Astrocyte of the spinal cord (primary cell): ENCODE measurements at regions not wholly inside any gene's neighbourhood (a gene's known extent, or its start where the extent isn't known, plus 50 kb on each side); places are given as distances from the start of the nearest gene placed in this dataset.
A peak's percentile ranks its signal among the peaks of the same experiment; 100 is the strongest.

Experiments used
- DNase-seq: peaks from one replicate; pipeline ENCODE4 v3.0.0; 2011; ENCODE audit warnings: low read depth, low spot score
- H3K4me3 ChIP-seq: 2 replicates; pipeline ENCODE4 v1.5.1; 2011; ENCODE audit warnings: low read depth, mild to moderate bottlenecking, low read length, moderate library complexity
- CTCF ChIP-seq: IDR thresholded peaks from 2 replicates; pipeline ENCODE4 v1.5.1; 2012; ENCODE audit warnings: low read depth, mild to moderate bottlenecking, low read length, inconsistent platforms
- in situ Hi-C: cut with HindIII; loops from 2 replicates; pipeline ENCODE4 v1.10.0; 2017; ENCODE audit warnings: low sequenced_read_pairs

GRCh38 chr10:111278266-111278665 lies 201.4 kb downstream of the ADRA2A start:
- no peak for DNase-seq
- no peak overlapping the region for H3K4me3 ChIP-seq
- TF ChIP-seq CTCF = no peak
- in situ Hi-C loops = no loop called here

DNA sequence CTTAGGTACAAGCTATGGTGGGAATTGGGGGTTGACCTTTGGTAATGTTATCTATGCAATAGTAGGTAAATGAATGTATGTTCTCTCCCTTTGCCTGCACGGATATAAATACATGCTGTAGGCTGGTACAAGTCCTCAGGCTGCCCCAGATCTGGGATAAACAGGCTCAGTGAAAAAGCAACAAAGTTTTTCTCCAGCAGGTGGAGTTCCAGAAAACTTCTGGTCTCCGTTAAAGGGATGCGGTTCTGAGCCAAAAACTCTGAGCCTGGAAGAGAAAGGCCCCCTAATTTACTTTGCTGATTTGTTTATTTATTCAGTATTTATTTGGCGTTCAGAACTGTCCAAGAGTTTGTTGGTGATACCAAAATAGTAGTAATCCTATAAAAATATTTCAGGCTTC lies 204.7 kb downstream of the ADRA2A start:
- no peak for TF ChIP-seq CTCF
- DNase-seq = no peak
- no peak overlapping the region for H3K4me3 ChIP-seq
- in situ Hi-C loops = no loop called here

DNA sequence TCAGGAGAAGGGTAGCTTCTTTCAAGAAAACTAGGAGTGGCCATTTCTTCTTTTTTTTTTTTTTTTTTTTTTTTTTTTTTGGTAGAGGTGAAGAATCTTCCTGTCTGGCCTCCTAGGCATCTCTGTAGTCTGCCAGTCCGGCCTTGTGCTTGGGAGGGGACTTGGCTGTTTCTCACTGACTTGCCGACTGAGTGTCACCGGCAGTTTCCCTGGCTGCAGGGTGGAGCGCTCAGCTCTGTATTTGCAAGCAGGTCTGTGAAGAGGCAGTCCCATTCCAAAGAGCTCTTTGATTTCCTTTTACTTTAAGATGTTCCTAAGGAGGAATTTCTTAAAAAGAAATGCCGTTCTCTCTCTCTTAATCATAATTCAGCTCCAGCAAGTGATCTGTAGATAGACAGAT lies 212.6 kb downstream of the ADRA2A start:
- no peak overlapping the region for H3K4me3 ChIP-seq
- in situ Hi-C loops = no loop called here
- DNase-seq = no peak
- TF ChIP-seq CTCF = no peak

- TF ChIP-seq CTCF = no peak
Measured at GRCh38 chr10:111290649-111291048, 213.8 kb downstream of the ADRA2A start.

GRCh38 chr10:111295788-111296187 lies 219.0 kb downstream of the ADRA2A start:
- TF ChIP-seq CTCF = no peak
- no peak overlapping the region for H3K4me3 ChIP-seq
- in situ Hi-C loops = no loop called here
- no peak for DNase-seq

More at GRCh38 chr10:111290649-111291048, 213.8 kb downstream of the ADRA2A start:
- no peak for DNase-seq
- in situ Hi-C loops = no loop called here
- no peak overlapping the region for H3K4me3 ChIP-seq

DNA sequence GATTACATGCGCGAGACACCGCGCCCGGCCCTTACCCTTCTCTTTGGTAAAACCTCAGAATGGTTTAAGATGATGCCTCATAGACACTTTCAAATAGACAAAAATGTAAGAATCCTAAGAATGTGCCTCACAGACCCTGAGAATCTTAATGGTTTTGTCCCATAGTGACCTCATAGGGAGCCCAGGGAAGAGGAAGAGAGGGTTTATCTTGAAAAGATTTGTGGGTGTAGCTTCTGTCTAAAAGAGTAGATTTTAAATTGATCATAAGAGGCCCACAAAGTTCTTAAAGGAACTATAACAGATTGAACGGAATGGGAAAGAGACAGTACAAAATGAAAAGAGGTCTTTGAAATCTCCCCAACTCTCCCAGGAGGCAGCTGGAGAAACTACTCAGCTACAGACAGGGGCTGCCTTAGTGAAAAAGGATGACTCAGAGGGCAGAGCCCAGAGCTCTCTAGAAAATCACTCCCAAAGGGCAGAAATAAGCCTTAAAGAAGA lies 220.6 kb downstream of the ADRA2A start:
- in situ Hi-C loops = no loop called here
- peak; percentile 5 for DNase-seq
- H3K4me3 ChIP-seq = no peak overlapping the region
- no peak for TF ChIP-seq CTCF

GRCh38 chr10:111298031-111298430 lies 221.2 kb downstream of the ADRA2A start:
- DNase-seq = no peak
- H3K4me3 ChIP-seq = no peak overlapping the region
- TF ChIP-seq CTCF = no peak
- in situ Hi-C loops = no loop called here
